ENCODE measurements at regions not wholly inside any gene's neighbourhood (a gene's known extent, or its start where the extent isn't known, plus 50 kb on each side); places are given as distances from the start of the nearest gene placed in this dataset.

- Histone ChIP-seq H4K12ac (ENCODE audit: low read depth, low read length) (no peak overlapping the region), H3K23ac (ENCODE audit: low read length) (no peak overlapping the region), H3K36me3 (ENCODE audit: control insufficient read depth in 1 of 2, insufficient read depth in 2 of 2, low read length in 2 of 2) (no peaks in the 10 kb centered on the region), H3K14ac (ENCODE audit: low read length) (no peak overlapping the region), H3K4ac (ENCODE audit: low read depth, low read length) (no peak overlapping the region), H3K4me1 (ENCODE audit: control insufficient read depth in 1 of 2, insufficient read depth in 2 of 2, low read length in 2 of 2) (no peaks in the 10 kb centered on the region), H3K27ac (ENCODE audit: low read depth, low read length) (no peak overlapping the region), H3K9ac (ENCODE audit: low read length) (no peak overlapping the region), H3K4me3 (ENCODE audit: low read depth, low read length) (no peak overlapping the region), H2BK120ac (ENCODE audit: insufficient read depth, low read length, poor library complexity) (no peak overlapping the region), H3K27me3 (ENCODE audit: insufficient read depth, low read length) (no peaks in the 10 kb centered on the region), H4K8ac (ENCODE audit: low read depth, low read length) (no peak overlapping the region), H3K79me1 (ENCODE audit: low read length) (no peaks in the 10 kb centered on the region), H2AFZ (ENCODE audit: insufficient read depth, low read length, poor library complexity) (no peak overlapping the region), H2BK12ac (ENCODE audit: low read length) (no peak overlapping the region), H3K4me2 (ENCODE audit: low read length) (no peak overlapping the region), H3K79me2 (ENCODE audit: control insufficient read depth, insufficient read depth, low read length, poor library complexity) (no peaks in the 10 kb centered on the region), H4K91ac (ENCODE audit: low read depth, low read length) (no peak overlapping the region), H2BK5ac (ENCODE audit: low read depth, low read length, poor library complexity) (no peak overlapping the region), H3K18ac (ENCODE audit: low read length) (no peak overlapping the region), H2AK5ac (ENCODE audit: low read length) (no peak overlapping the region), H3K9me3 (ENCODE audit: insufficient read depth, low read depth, low read length) (no peaks in the 10 kb centered on the region)
- no peak for DNase-seq
- WGBS (ENCODE audit: extremely low coverage, insufficient coverage, insufficient read length), result no CpG with 5 or more reads among the region's 7 CpGs
Observed at GRCh38 chr4:85369703-85370380, 105.1 kb upstream of the ARHGAP24 start.

GRCh38 chr4:85370400-85371032 lies 104.4 kb upstream of the ARHGAP24 start:
- Histone ChIP-seq H2BK12ac (ENCODE audit: low read length) (no peak overlapping the region), H4K91ac (ENCODE audit: low read depth, low read length) (no peak overlapping the region), H3K27me3 (ENCODE audit: insufficient read depth, low read length) (no peaks in the 10 kb centered on the region), H3K79me2 (ENCODE audit: control insufficient read depth, insufficient read depth, low read length, poor library complexity) (no peaks in the 10 kb centered on the region), H3K18ac (ENCODE audit: low read length) (no peak overlapping the region), H3K4ac (ENCODE audit: low read depth, low read length) (no peak overlapping the region), H2AFZ (ENCODE audit: insufficient read depth, low read length, poor library complexity) (no peak overlapping the region), H4K8ac (ENCODE audit: low read depth, low read length) (no peak overlapping the region), H3K23ac (ENCODE audit: low read length) (no peak overlapping the region), H3K4me3 (ENCODE audit: low read depth, low read length) (no peak overlapping the region), H4K12ac (ENCODE audit: low read depth, low read length) (no peak overlapping the region), H2AK5ac (ENCODE audit: low read length) (no peak overlapping the region), H2BK120ac (ENCODE audit: insufficient read depth, low read length, poor library complexity) (no peak overlapping the region), H3K4me2 (ENCODE audit: low read length) (peak overlapping the region; percentile 9), H2BK5ac (ENCODE audit: low read depth, low read length, poor library complexity) (no peak overlapping the region), H3K36me3 (ENCODE audit: control insufficient read depth in 1 of 2, insufficient read depth in 2 of 2, low read length in 2 of 2) (no peaks in the 10 kb centered on the region), H3K4me1 (ENCODE audit: control insufficient read depth in 1 of 2, insufficient read depth in 2 of 2, low read length in 2 of 2) (no peaks in the 10 kb centered on the region), H3K9me3 (ENCODE audit: insufficient read depth, low read depth, low read length) (no peaks in the 10 kb centered on the region), H3K79me1 (ENCODE audit: low read length) (no peaks in the 10 kb centered on the region), H3K27ac (ENCODE audit: low read depth, low read length) (no peak overlapping the region), H3K14ac (ENCODE audit: low read length) (no peak overlapping the region), H3K9ac (ENCODE audit: low read length) (no peak overlapping the region)
- WGBS (ENCODE audit: extremely low coverage, insufficient coverage, insufficient read length), result no CpG with 5 or more reads among the region's 5 CpGs
- DNase-seq, result peak; percentile 19 to 65

GRCh38 chr4:85372966-85373365 lies 102.0 kb upstream of the ARHGAP24 start:
- Histone ChIP-seq H2BK12ac (ENCODE audit: low read length) (no peak overlapping the region), H3K9me3 (ENCODE audit: insufficient read depth, low read depth, low read length) (no peaks in the 10 kb centered on the region), H4K91ac (ENCODE audit: low read depth, low read length) (no peak overlapping the region), H3K79me2 (ENCODE audit: control insufficient read depth, insufficient read depth, low read length, poor library complexity) (no peaks in the 10 kb centered on the region), H3K4me3 (ENCODE audit: low read depth, low read length) (no peak overlapping the region), H3K4ac (ENCODE audit: low read depth, low read length) (no peak overlapping the region), H2AFZ (ENCODE audit: insufficient read depth, low read length, poor library complexity) (no peak overlapping the region), H3K27me3 (ENCODE audit: insufficient read depth, low read length) (no peaks in the 10 kb centered on the region), H3K9ac (ENCODE audit: low read length) (no peak overlapping the region), H3K23ac (ENCODE audit: low read length) (no peak overlapping the region), H3K18ac (ENCODE audit: low read length) (no peak overlapping the region), H3K27ac (ENCODE audit: low read depth, low read length) (no peak overlapping the region), H3K14ac (ENCODE audit: low read length) (no peak overlapping the region), H2BK120ac (ENCODE audit: insufficient read depth, low read length, poor library complexity) (no peak overlapping the region), H4K8ac (ENCODE audit: low read depth, low read length) (no peak overlapping the region), H2AK5ac (ENCODE audit: low read length) (no peak overlapping the region), H2BK5ac (ENCODE audit: low read depth, low read length, poor library complexity) (no peak overlapping the region), H3K4me1 (ENCODE audit: control insufficient read depth in 1 of 2, insufficient read depth in 2 of 2, low read length in 2 of 2) (no peaks in the 10 kb centered on the region), H3K4me2 (ENCODE audit: low read length) (no peak overlapping the region), H3K79me1 (ENCODE audit: low read length) (no peaks in the 10 kb centered on the region), H4K12ac (ENCODE audit: low read depth, low read length) (no peak overlapping the region), H3K36me3 (ENCODE audit: control insufficient read depth in 1 of 2, insufficient read depth in 2 of 2, low read length in 2 of 2) (no peaks in the 10 kb centered on the region)
- WGBS (ENCODE audit: extremely low coverage, insufficient coverage, insufficient read length), result no CpG with 5 or more reads among the region's 4 CpGs
- no peak for DNase-seq

- Histone ChIP-seq H2AFZ (ENCODE audit: insufficient read depth, low read length, poor library complexity) (no peak overlapping the region), H3K9ac (ENCODE audit: low read length) (no peak overlapping the region), H3K4ac (ENCODE audit: low read depth, low read length) (no peak overlapping the region), H4K12ac (ENCODE audit: low read depth, low read length) (no peak overlapping the region), H2BK12ac (ENCODE audit: low read length) (no peak overlapping the region), H3K4me2 (ENCODE audit: low read length) (no peak overlapping the region), H3K27me3 (ENCODE audit: insufficient read depth, low read length) (no peaks in the 10 kb centered on the region), H2BK5ac (ENCODE audit: low read depth, low read length, poor library complexity) (no peak overlapping the region), H3K18ac (ENCODE audit: low read length) (no peak overlapping the region), H3K79me2 (ENCODE audit: control insufficient read depth, insufficient read depth, low read length, poor library complexity) (no peaks in the 10 kb centered on the region), H3K9me3 (ENCODE audit: insufficient read depth, low read depth, low read length) (no peaks in the 10 kb centered on the region), H2BK120ac (ENCODE audit: insufficient read depth, low read length, poor library complexity) (no peak overlapping the region), H3K79me1 (ENCODE audit: low read length) (no peaks in the 10 kb centered on the region), H2AK5ac (ENCODE audit: low read length) (no peak overlapping the region), H3K4me3 (ENCODE audit: low read depth, low read length) (no peak overlapping the region), H3K36me3 (ENCODE audit: control insufficient read depth in 1 of 2, insufficient read depth in 2 of 2, low read length in 2 of 2) (no peaks in the 10 kb centered on the region), H3K4me1 (ENCODE audit: control insufficient read depth in 1 of 2, insufficient read depth in 2 of 2, low read length in 2 of 2) (no peaks in the 10 kb centered on the region), H3K23ac (ENCODE audit: low read length) (no peak overlapping the region), H4K8ac (ENCODE audit: low read depth, low read length) (no peak overlapping the region), H3K27ac (ENCODE audit: low read depth, low read length) (no peak overlapping the region), H4K91ac (ENCODE audit: low read depth, low read length) (no peak overlapping the region), H3K14ac (ENCODE audit: low read length) (no peak overlapping the region)
- DNase-seq, result no peak
- 100% methylated on average over 1 of the region's 3 CpGs for WGBS (ENCODE audit: extremely low coverage, insufficient coverage, insufficient read length)
Observed at GRCh38 chr4:85376285-85376684, 98.7 kb upstream of the ARHGAP24 start.

All from trophoblast cell (in vitro differentiated cells and primary cell).